ENCODE measurements at regions not wholly inside any gene's neighbourhood (a gene's known extent, or its start where the extent isn't known, plus 50 kb on each side); places are given as distances from the start of the nearest gene placed in this dataset.

- no peak overlapping the region for H4K91ac ChIP-seq (ENCODE audit: low read length)
- H3K27me3 ChIP-seq (ENCODE audit: control insufficient read depth in 1 of 2, insufficient read depth in 1 of 2, low read length in 2 of 2), result peaks cover 2% of the 10 kb centered on the region in 2 experiments
- no peaks in the 10 kb centered on the region for H3K4me1 ChIP-seq (ENCODE audit: control insufficient read depth, insufficient read depth, low read depth, low read length)
- WGBS, result no CpG with 5 or more reads among the region's 1 CpG
- no peak for DNase-seq
- H4K8ac ChIP-seq (ENCODE audit: low read length), result no peak overlapping the region
- H3K36me3 ChIP-seq (ENCODE audit: control insufficient read depth in 1 of 2, insufficient read depth in 2 of 2, low read depth in 1 of 2, low read length in 2 of 2), result no peaks in the 10 kb centered on the region
- no peak overlapping the region for H2AFZ ChIP-seq (ENCODE audit: low read depth, low read length)
- H3K23ac ChIP-seq (ENCODE audit: low read length in 2 of 2), result no peak overlapping the region
- H3K27ac ChIP-seq (ENCODE audit: low read length, poor library complexity, severe bottlenecking), result no peak overlapping the region
- no peak overlapping the region for H2BK15ac ChIP-seq (ENCODE audit: low read depth, poor library complexity, severe bottlenecking)
- no peak overlapping the region for H3K4ac ChIP-seq (ENCODE audit: low read depth in 1 of 2, low read length in 2 of 2)
- H2BK12ac ChIP-seq (ENCODE audit: low read length in 2 of 2), result no peak overlapping the region
- H3K4me2 ChIP-seq (ENCODE audit: low read length, poor library complexity, severe bottlenecking), result no peak overlapping the region
- H3K9ac ChIP-seq (ENCODE audit: low read length), result no peak overlapping the region
- no peak overlapping the region for H2BK120ac ChIP-seq (ENCODE audit: low read depth, low read length)
- no peak overlapping the region for H3K4me3 ChIP-seq (ENCODE audit: insufficient read depth in 1 of 2, low read depth in 1 of 2, low read length in 2 of 2)
- no peak overlapping the region for H3K14ac ChIP-seq (ENCODE audit: low read length in 2 of 2)
- H2AK5ac ChIP-seq (ENCODE audit: low read length, severe bottlenecking), result no peak overlapping the region
- no peak overlapping the region for H3K18ac ChIP-seq (ENCODE audit: low read depth in 1 of 2, low read length in 2 of 2)
- H3K9me3 ChIP-seq (ENCODE audit: control insufficient read depth, low read length), result no peaks in the 10 kb centered on the region
- no peaks in the 10 kb centered on the region for H3K79me1 ChIP-seq (replicated peaks; ENCODE audit: low read length, poor library complexity, severe bottlenecking)
- H2BK5ac ChIP-seq (ENCODE audit: low read depth, low read length, poor library complexity, severe bottlenecking), result no peak overlapping the region
Observed at GRCh38 chr3:140763532-140763931, 85.7 kb downstream of the TRIM42 start.

GRCh38 chr3:140765246-140765645 lies 87.4 kb downstream of the TRIM42 start:
- no peak overlapping the region for H3K4me3 ChIP-seq (ENCODE audit: insufficient read depth in 1 of 2, low read depth in 1 of 2, low read length in 2 of 2)
- no peaks in the 10 kb centered on the region for H3K79me1 ChIP-seq (replicated peaks; ENCODE audit: low read length, poor library complexity, severe bottlenecking)
- H2AK5ac ChIP-seq (ENCODE audit: low read length, severe bottlenecking), result no peak overlapping the region
- DNase-seq, result no peak
- peaks cover 2 to 5% of the 10 kb centered on the region in 2 experiments for H3K27me3 ChIP-seq (ENCODE audit: control insufficient read depth in 1 of 2, insufficient read depth in 1 of 2, low read length in 2 of 2)
- no peak overlapping the region for H4K91ac ChIP-seq (ENCODE audit: low read length)
- 78% methylated on average over 2 of the region's 2 CpGs for WGBS
- no peak overlapping the region for H3K27ac ChIP-seq (ENCODE audit: low read length, poor library complexity, severe bottlenecking)
- H4K8ac ChIP-seq (ENCODE audit: low read length), result no peak overlapping the region
- H3K9me3 ChIP-seq (ENCODE audit: control insufficient read depth, low read length), result no peaks in the 10 kb centered on the region
- H3K4ac ChIP-seq (ENCODE audit: low read depth in 1 of 2, low read length in 2 of 2), result no peak overlapping the region
- H2BK5ac ChIP-seq (ENCODE audit: low read depth, low read length, poor library complexity, severe bottlenecking), result no peak overlapping the region
- H2AFZ ChIP-seq (ENCODE audit: low read depth, low read length), result no peak overlapping the region
- no peak overlapping the region for H3K14ac ChIP-seq (ENCODE audit: low read length in 2 of 2)
- no peak overlapping the region for H2BK120ac ChIP-seq (ENCODE audit: low read depth, low read length)
- no peak overlapping the region for H3K9ac ChIP-seq (ENCODE audit: low read length)
- no peak overlapping the region for H3K18ac ChIP-seq (ENCODE audit: low read depth in 1 of 2, low read length in 2 of 2)
- H3K4me1 ChIP-seq (ENCODE audit: control insufficient read depth, insufficient read depth, low read depth, low read length), result no peaks in the 10 kb centered on the region
- H3K4me2 ChIP-seq (ENCODE audit: low read length, poor library complexity, severe bottlenecking), result no peak overlapping the region
- no peak overlapping the region for H3K23ac ChIP-seq (ENCODE audit: low read length in 2 of 2)
- H2BK15ac ChIP-seq (ENCODE audit: low read depth, poor library complexity, severe bottlenecking), result no peak overlapping the region
- no peaks in the 10 kb centered on the region for H3K36me3 ChIP-seq (ENCODE audit: control insufficient read depth in 1 of 2, insufficient read depth in 2 of 2, low read depth in 1 of 2, low read length in 2 of 2)
- H2BK12ac ChIP-seq (ENCODE audit: low read length in 2 of 2), result no peak overlapping the region

GRCh38 chr3:140766465-140766864 lies 88.6 kb downstream of the TRIM42 start:
- Histone ChIP-seq H3K9ac (ENCODE audit: low read length) (no peak overlapping the region), H3K4ac (ENCODE audit: low read depth in 1 of 2, low read length in 2 of 2) (no peak overlapping the region), H3K9me3 (ENCODE audit: control insufficient read depth, low read length) (no peaks in the 10 kb centered on the region), H3K4me2 (ENCODE audit: low read length, poor library complexity, severe bottlenecking) (no peak overlapping the region), H3K27ac (ENCODE audit: low read length, poor library complexity, severe bottlenecking) (no peak overlapping the region), H2BK120ac (ENCODE audit: low read depth, low read length) (no peak overlapping the region), H3K36me3 (ENCODE audit: control insufficient read depth in 1 of 2, insufficient read depth in 2 of 2, low read depth in 1 of 2, low read length in 2 of 2) (no peaks in the 10 kb centered on the region), H2BK5ac (ENCODE audit: low read depth, low read length, poor library complexity, severe bottlenecking) (no peak overlapping the region), H2AK5ac (ENCODE audit: low read length, severe bottlenecking) (no peak overlapping the region), H2BK12ac (ENCODE audit: low read length in 2 of 2) (no peak overlapping the region), H3K14ac (ENCODE audit: low read length in 2 of 2) (no peak overlapping the region), H3K79me1 (replicated peaks; ENCODE audit: low read length, poor library complexity, severe bottlenecking) (no peaks in the 10 kb centered on the region), H4K91ac (ENCODE audit: low read length) (no peak overlapping the region), H3K4me1 (ENCODE audit: control insufficient read depth, insufficient read depth, low read depth, low read length) (no peaks in the 10 kb centered on the region), H3K18ac (ENCODE audit: low read depth in 1 of 2, low read length in 2 of 2) (no peak overlapping the region), H4K8ac (ENCODE audit: low read length) (no peak overlapping the region), H3K4me3 (ENCODE audit: insufficient read depth in 1 of 2, low read depth in 1 of 2, low read length in 2 of 2) (no peak overlapping the region), H2BK15ac (ENCODE audit: low read depth, poor library complexity, severe bottlenecking) (no peak overlapping the region), H2AFZ (ENCODE audit: low read depth, low read length) (no peak overlapping the region), H3K23ac (ENCODE audit: low read length in 2 of 2) (no peak overlapping the region), H3K27me3 (ENCODE audit: control insufficient read depth in 1 of 2, insufficient read depth in 1 of 2, low read length in 2 of 2) (peaks cover 2 to 5% of the 10 kb centered on the region in 2 experiments)
- 45% methylated on average over 2 of the region's 3 CpGs for WGBS
- DNase-seq, result no peak

- no peak for DNase-seq
- Histone ChIP-seq H3K23ac (ENCODE audit: low read length in 2 of 2) (no peak overlapping the region), H2BK5ac (ENCODE audit: low read depth, low read length, poor library complexity, severe bottlenecking) (no peak overlapping the region), H3K9me3 (ENCODE audit: control insufficient read depth, low read length) (no peaks in the 10 kb centered on the region), H2BK120ac (ENCODE audit: low read depth, low read length) (no peak overlapping the region), H3K27ac (ENCODE audit: low read length, poor library complexity, severe bottlenecking) (no peak overlapping the region), H3K4me2 (ENCODE audit: low read length, poor library complexity, severe bottlenecking) (no peak overlapping the region), H2BK12ac (ENCODE audit: low read length in 2 of 2) (no peak overlapping the region), H3K27me3 (ENCODE audit: control insufficient read depth in 1 of 2, insufficient read depth in 1 of 2, low read length in 2 of 2) (peaks cover 2 to 5% of the 10 kb centered on the region in 2 experiments), H3K36me3 (ENCODE audit: control insufficient read depth in 1 of 2, insufficient read depth in 2 of 2, low read depth in 1 of 2, low read length in 2 of 2) (no peaks in the 10 kb centered on the region), H3K4ac (ENCODE audit: low read depth in 1 of 2, low read length in 2 of 2) (no peak overlapping the region), H3K4me1 (ENCODE audit: control insufficient read depth, insufficient read depth, low read depth, low read length) (no peaks in the 10 kb centered on the region), H2AFZ (ENCODE audit: low read depth, low read length) (no peak overlapping the region), H3K79me1 (replicated peaks; ENCODE audit: low read length, poor library complexity, severe bottlenecking) (no peaks in the 10 kb centered on the region), H3K4me3 (ENCODE audit: insufficient read depth in 1 of 2, low read depth in 1 of 2, low read length in 2 of 2) (no peak overlapping the region), H4K8ac (ENCODE audit: low read length) (no peak overlapping the region), H3K14ac (ENCODE audit: low read length in 2 of 2) (no peak overlapping the region), H2BK15ac (ENCODE audit: low read depth, poor library complexity, severe bottlenecking) (no peak overlapping the region), H4K91ac (ENCODE audit: low read length) (no peak overlapping the region), H3K18ac (ENCODE audit: low read depth in 1 of 2, low read length in 2 of 2) (no peak overlapping the region), H3K9ac (ENCODE audit: low read length) (no peak overlapping the region), H2AK5ac (ENCODE audit: low read length, severe bottlenecking) (no peak overlapping the region)
- no CpG with 5 or more reads among the region's 1 CpG for WGBS
Observed at GRCh38 chr3:140767566-140767965, 89.7 kb downstream of the TRIM42 start.

All from mesenchymal stem cell (in vitro differentiated cells and primary cell).